Lower leg skin (tissue), 3 donors: ENCODE measurements at regions not wholly inside any gene's neighbourhood (a gene's known extent, or its start where the extent isn't known, plus 50 kb on each side); places are given as distances from the start of the nearest gene placed in this dataset.

Experiments
- CTCF ChIP-seq, 3 donors: fragments of 450-650 bp; IDR thresholded peaks; one replicate each; pipeline ENCODE4 v1.5.1; 2016; ENCODE audit warnings: antibody characterized with exemption in 3 of 3, mild to moderate bottlenecking in 3 of 3, moderate library complexity in 2 of 3
- POLR2A ChIP-seq, 2 donors: fragments of 450-650 bp; IDR thresholded peaks; one replicate each; pipeline ENCODE4 v1.6.1; 2016 to 2017; ENCODE audit warnings: antibody characterized with exemption in 2 of 2, mild to moderate bottlenecking in 1 of 2, moderate library complexity in 1 of 2

- no peak for TF ChIP-seq CTCF (IDR thresholded peaks at IDR 0.05)
- TF ChIP-seq POLR2A (IDR thresholded peaks at IDR 0.05), result no peak
Observed at GRCh38 chr4:29829067-29829466, 891.1 kb upstream of the PCDH7 start.
